ENCODE measurements at regions not wholly inside any gene's neighbourhood (a gene's known extent, or its start where the extent isn't known, plus 50 kb on each side); places are given as distances from the start of the nearest gene placed in this dataset.
"Not testable (repeated sequence)": the region's sequence is repeated elsewhere in the genome, so short reads cannot be mapped to it uniquely, and the experiment has no call there.

DNA sequence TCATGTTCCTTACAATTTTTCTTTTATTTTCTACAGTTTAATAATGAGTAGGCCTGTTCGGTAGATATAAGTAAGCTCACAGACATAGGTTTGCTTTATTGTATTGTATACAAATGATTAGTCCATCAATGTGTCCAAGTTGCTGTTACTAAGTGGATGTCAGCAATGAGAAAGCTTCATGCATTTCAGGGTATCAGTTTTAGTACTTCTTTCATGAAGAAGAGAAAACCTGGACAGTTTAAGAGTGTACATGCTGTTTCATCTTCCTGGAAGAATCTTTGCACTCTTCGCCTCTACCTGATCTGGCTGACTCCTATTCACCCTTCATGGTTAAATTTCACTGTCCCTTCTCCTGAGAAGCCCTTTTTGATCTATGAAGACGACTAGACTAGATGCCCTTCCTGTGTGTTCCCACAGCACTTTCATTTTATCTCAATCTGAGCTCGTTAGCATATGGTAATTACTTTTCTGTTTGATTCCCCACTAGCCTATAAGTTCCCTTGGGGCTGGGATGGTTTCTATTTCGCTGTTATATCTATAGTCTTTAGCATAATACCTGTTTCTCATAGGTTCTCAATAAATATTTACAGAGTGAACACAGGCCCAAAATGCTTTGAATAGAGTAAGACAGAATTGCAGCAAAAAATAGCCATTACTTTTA lies 70.7 kb downstream of the CETN3 start:
- no peak for DNase-seq

DNA sequence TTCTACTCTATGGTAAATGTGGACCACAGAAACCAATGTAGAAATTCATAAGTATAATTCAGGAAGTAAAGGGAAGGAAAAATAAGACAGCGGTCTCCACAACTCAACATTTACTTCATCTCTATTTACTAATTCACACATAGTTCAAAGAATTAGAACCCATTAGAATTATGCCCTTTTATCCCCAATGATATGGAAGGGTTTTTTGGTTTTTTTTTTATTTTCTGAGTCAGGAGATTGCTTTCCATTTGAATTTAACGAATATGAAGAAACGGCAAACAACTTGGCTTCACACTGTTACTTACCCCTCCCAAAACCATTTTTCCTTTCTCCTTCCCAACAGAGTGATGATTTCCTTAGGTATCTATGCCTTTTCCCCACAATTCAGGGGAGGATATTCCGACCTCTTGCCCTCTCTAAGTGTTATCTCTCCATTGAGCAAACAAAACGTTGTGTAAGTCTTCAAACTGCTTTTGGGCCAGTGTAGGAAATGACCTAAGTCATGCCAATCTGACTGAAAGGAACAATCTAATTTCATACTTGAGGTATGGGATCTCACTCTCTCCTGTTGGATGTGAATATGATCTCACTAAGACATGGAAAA lies 72.0 kb downstream of the CETN3 start:
- DNase-seq = no peak

DNA sequence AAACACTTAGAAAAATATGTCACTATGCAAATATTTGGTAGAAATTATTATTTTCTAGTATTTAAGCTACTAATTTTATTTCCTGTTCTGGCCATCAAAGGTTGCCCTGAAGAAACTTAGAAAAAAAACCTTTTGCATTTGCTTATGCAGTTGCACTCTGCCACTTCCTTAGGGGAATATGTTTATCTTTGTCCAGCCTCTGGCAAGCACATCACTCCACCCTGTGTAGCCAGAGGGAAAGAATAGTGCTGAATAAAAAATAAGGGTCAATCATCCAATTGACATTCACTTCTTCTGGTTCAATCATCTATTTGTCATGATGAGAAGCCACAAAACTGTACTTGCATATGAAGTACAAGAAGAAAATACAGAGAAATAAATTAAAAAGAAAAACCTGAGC lies 72.8 kb downstream of the CETN3 start:
- DNase-seq = no peak

DNA sequence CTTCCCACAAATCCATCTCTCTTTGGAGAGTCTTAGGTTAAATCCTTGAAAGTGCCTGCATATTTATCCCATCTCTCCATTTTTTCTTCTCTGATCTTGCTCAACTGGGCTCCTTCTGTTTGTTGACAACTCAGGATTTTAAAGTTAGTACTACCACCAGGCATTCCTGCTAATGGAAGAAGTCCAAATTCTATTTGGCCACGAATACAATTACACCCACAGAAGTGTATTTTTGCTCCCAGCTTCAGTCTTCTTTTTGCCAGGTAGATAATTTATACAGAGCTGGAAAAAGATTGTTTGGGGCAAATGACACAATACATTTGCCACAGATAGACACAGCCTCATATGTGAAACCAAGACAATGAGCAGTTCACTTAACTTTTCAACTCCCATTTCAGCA lies 74.8 kb downstream of the CETN3 start:
- no peak for DNase-seq

DNA sequence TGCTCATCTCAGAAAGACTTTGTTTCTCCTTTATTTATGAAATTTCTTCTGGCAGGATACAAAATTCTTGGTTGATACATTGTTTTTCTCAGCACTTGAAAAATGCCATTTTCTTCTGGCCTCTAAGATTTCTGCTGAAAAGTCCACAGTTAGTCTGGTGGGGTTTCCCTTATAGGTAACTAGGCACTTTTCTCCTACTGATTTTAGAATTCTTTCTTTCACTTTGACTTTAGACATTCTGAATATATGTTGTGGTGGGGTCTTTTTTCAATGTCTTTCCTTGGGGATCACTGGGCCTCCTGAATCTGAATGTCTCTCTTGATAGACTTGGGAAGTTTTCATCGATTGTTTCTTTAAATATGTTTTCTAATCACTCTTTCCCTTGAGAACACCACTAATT lies 79.6 kb downstream of the CETN3 start:
- DNase-seq = no peak

GRCh38 chr5:90326995-90327394 lies 82.6 kb downstream of the CETN3 start:
- DNase-seq = peak; percentile 31

- no peak for DNase-seq
Measured at GRCh38 chr5:90325093-90325492, 84.5 kb downstream of the CETN3 start.

- DNase-seq = not testable (repeated sequence)
Measured at GRCh38 chr5:90320348-90320747, 89.2 kb downstream of the CETN3 start.

DNA sequence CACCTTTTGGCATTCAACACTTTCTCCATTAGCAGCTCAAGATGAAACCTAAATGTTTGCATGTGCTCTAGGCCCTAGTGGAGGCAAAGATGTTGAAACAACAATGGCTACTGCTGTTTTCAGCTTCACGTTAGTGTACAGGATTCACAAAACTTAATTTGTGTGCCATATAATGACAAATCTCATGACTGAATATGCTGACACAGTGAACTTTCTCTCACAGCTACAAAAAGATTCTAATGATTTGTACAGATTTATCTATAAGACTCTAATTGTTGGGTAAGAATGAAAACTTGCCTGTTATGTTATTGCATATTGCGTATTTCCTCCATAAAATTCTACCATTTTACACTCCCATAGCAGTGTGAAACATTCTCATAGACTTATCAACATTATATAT lies 97.5 kb downstream of the CETN3 start:
- DNase-seq = no peak

GRCh38 chr5:90311401-90311800 lies 98.2 kb downstream of the CETN3 start:
- DNase-seq = no peak

GRCh38 chr5:90308787-90309585 lies 100.6 kb downstream of the CETN3 start:
- DNase-seq = no peak

DNA sequence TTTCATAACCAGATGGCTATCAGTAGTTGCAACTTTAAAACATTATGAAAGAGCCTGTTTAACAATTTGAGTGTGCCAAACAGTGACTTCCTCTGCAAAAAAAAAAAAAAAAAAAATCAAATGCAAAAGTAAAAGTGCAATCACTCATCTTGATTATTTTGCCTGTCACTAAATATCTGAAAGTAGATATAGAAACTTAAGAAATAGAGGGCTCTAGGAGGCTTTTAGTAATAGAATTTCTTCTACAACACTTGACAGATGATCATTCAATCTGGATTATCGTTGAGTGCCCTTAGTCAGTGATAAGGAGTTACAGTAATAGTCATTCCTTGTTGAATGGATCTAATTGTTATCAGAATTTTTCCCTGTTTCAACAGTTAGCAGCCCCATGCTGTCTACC lies 101.8 kb downstream of the CETN3 start:
- DNase-seq = no peak

GRCh38 chr5:90307322-90307721 lies 102.2 kb downstream of the CETN3 start:
- no peak for DNase-seq

DNA sequence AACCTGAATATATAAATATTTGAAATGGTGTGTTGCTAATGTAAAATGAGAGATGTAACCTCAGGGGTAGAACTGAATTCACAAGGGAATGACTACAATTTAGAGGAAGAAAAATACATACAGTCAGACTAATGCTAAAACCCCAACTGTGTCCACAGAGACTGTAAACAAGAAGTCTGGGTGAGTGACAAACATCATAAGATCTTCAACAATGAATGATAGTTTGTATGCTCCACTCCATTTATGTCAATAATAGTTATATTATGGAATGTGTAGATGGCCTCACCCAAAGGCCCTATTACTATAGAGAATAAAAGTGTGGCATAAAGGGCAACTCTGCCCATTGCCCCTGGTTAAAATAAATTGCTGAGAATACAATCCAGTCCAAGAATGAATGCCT lies 102.9 kb downstream of the CETN3 start:
- no peak for DNase-seq

DNA sequence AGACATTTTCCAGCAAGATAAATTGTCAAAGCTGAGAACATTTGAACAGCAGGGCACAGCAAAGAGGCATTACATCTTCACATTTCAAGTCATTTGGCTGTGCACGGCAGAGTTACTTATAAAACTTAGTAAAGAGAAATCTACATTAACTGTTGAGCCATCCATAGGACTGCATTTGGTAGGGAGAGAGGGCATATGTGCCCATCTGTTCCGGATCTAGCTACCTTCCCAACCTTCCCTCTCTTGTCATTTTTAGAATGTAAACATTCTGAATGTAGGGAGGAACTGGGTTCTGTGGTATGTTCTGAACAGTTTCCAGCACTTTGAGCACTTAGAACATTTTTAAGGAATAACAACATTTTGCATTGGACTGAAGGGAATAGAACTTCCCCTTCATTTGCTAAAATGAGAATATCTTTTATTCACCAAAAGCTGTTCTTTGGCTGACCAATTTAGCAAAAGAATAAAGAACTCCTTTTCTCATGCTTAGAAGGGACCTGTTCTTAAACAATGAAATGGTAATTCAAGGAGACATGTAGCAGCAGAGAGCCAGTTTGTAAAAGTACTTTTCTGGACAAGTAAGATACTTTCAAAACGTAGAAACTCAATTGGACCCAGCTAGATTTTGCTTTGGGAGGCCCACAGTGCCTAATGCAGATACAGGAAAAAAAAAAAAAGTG lies 104.4 kb downstream of the CETN3 start:
- no peak for DNase-seq

DNA sequence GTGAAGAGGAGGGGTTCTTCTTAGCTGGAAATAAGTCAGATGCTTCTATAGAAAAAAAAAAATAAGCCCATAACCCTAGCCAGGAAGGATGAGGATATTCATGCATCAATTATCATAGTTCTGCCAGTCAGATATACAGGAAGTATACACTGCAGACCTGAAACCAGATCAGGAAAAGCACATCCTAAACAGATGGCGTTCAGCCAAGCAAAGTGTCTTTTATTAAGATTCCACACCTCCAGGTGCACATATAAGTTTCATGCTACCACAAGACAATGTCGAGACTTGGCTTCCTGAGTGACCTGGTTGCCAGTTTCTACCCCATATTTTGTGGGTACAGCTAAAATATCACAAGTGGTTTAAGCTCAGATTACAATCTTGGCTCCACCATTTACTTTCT lies 108.3 kb downstream of the CETN3 start:
- no peak for DNase-seq

- no peak for DNase-seq
Measured at GRCh38 chr5:90297045-90297764, 112.4 kb downstream of the CETN3 start.

DNA sequence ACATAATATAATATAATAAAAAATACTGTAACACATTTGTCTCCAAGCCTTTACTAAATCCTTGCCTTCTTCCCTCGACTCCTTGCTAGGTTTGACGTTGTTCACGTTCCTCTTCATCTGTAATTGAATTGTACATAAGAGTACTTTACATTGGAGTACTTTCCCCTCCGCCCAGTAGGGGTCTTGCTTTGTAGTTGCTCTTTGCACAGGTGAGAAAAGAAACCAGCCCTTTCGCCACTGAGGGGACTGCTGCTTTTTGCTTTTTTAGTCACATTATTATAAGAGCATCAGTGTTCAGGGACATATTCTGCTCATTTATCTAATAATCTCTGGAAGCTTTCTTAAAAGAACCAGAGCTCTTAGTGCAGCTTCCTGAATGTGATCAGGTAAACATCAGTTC lies 115.0 kb downstream of the CETN3 start:
- no peak for DNase-seq

DNA sequence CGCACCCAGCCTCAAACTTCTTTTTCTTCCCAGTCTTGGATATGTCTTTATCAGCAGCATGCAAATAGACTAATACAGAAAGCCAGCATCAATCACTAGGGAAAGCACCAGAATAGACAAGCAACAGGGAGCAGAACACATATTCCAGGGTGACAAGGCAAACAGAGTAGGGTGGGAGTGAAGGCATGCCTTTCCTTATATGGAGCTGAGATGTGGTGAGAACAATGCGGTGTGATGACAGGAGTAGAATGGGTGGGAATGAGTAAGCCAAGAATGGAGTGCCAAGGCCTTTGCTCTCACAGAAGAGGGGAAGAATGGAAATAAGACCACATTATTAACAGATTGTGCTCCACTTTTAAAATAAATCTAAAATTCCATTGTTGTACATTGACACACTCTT lies 115.6 kb downstream of the CETN3 start:
- no peak for DNase-seq

- no peak for DNase-seq
Measured at GRCh38 chr5:90290648-90291047, 118.9 kb downstream of the CETN3 start.

- DNase-seq = no peak
Measured at GRCh38 chr5:90289837-90290236, 119.7 kb downstream of the CETN3 start.

DNA sequence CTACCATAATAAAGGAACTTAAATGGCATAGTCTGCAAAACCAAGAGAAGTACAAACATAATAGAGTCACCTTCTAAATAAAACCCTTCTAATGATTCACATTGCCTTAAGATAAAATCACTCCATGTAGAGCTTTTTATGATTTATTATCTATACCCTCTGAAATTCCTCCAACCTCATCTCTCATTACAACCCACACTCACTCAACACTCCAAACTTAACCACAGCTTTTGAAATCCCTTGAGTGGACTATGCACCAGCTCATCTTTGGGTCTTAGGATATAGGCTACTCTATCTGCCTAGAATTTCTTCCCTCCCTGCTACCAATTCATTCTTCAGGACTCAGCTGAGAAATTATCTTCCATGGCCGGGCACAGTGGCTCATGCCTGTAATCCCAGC lies 122.5 kb downstream of the CETN3 start:
- no peak for DNase-seq

GRCh38 chr5:90285581-90285980 lies 124.0 kb downstream of the CETN3 start:
- no peak for DNase-seq

All from eye (tissue), 1 donor.